ENCODE measurements at regions not wholly inside any gene's neighbourhood (a gene's known extent, or its start where the extent isn't known, plus 50 kb on each side); places are given as distances from the start of the nearest gene placed in this dataset.

- DNase-seq, result no peak
These were observed 700.5 kb upstream of the CELF2 start for GRCh38 chr10:10317151-10317550.

- no peak for DNase-seq
These were observed 698.8 kb upstream of the CELF2 start for GRCh38 chr10:10318856-10319255.

GRCh38 chr10:10320956-10321355 is 696.7 kb upstream of the CELF2 start:
- no peak for DNase-seq

GRCh38 chr10:10326116-10326515 is 691.6 kb upstream of the CELF2 start:
- no peak for DNase-seq

GRCh38 chr10:10327934-10328333 is 689.7 kb upstream of the CELF2 start:
- DNase-seq, result no peak

- DNase-seq, result no peak
These were observed 687.3 kb upstream of the CELF2 start for GRCh38 chr10:10330418-10330817.

- no peak for DNase-seq
These were observed 684.9 kb upstream of the CELF2 start for GRCh38 chr10:10332786-10333185.

- no peak for DNase-seq
These were observed 684.0 kb upstream of the CELF2 start for GRCh38 chr10:10333622-10334021.

GRCh38 chr10:10338339-10338738 is 679.3 kb upstream of the CELF2 start:
- no peak for DNase-seq

GRCh38 chr10:10346390-10347150 is 671.1 kb upstream of the CELF2 start:
- DNase-seq, result no peak

GRCh38 chr10:10350050-10350449 is 667.6 kb upstream of the CELF2 start:
- DNase-seq, result no peak

- no peak for DNase-seq
These were observed 666.2 kb upstream of the CELF2 start for GRCh38 chr10:10351451-10351850.

GRCh38 chr10:10353326-10353868 is 664.3 kb upstream of the CELF2 start:
- DNase-seq, result no peak

- no peak for DNase-seq
These were observed 658.4 kb upstream of the CELF2 start for GRCh38 chr10:10359263-10359662.

- no peak for DNase-seq
These were observed 656.3 kb upstream of the CELF2 start for GRCh38 chr10:10361301-10361885.

- DNase-seq, result no peak
These were observed 654.9 kb upstream of the CELF2 start for GRCh38 chr10:10362800-10363199.

GRCh38 chr10:10363217-10363616 is 654.5 kb upstream of the CELF2 start:
- no peak for DNase-seq

GRCh38 chr10:10364902-10365301 is 652.8 kb upstream of the CELF2 start:
- DNase-seq, result no peak

GRCh38 chr10:10365676-10366075 is 652.0 kb upstream of the CELF2 start:
- no peak for DNase-seq

GRCh38 chr10:10366836-10367235 is 650.8 kb upstream of the CELF2 start:
- no peak for DNase-seq

- DNase-seq, result no peak
These were observed 650.4 kb upstream of the CELF2 start for GRCh38 chr10:10367264-10367663.

GRCh38 chr10:10368951-10369576 is 648.6 kb upstream of the CELF2 start:
- no peak for DNase-seq

- no peak for DNase-seq
These were observed 631.8 kb upstream of the CELF2 start for GRCh38 chr10:10385831-10386230.

GRCh38 chr10:10389182-10389581 is 628.5 kb upstream of the CELF2 start:
- DNase-seq, result no peak
